CD4-positive, alpha-beta T cell treated with Interferon alpha-2 for 1 hour (primary cell): ENCODE measurements at regions not wholly inside any gene's neighbourhood (a gene's known extent, or its start where the extent isn't known, plus 50 kb on each side); places are given as distances from the start of the nearest gene placed in this dataset.

Experiments
- DNase-seq, 2 donors: peaks; one replicate each; pipeline ENCODE4 v3.0.0-alpha.2; 2020 to 2022

DNA sequence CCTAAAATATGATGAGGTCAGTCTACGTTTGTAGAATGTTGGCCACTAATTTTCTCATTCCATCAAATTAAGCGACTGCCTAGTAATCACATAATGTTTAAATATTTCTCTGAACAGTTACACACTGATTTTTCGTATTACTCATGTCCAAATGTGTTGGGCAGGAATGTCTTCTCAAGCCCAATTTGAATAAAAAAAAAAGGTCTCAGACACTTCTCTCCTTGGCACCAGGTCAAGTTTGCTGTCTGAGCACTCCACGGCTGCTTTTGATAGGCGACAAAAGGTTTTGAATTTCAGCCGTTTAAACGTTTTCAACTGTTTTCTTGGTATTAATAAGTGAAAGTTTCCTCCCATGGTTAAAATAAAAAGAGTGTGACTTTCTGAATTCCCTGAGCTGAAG, 542.1 kb downstream of the IRX1 start:
- no peak for DNase-seq

- DNase-seq = no peak
These were observed 547.2 kb downstream of the IRX1 start for GRCh38 chr5:4142842-4143241.

- DNase-seq = no peak
These were observed 548.9 kb downstream of the IRX1 start for GRCh38 chr5:4144411-4145007.

- DNase-seq = no peak
These were observed 549.9 kb downstream of the IRX1 start for GRCh38 chr5:4145511-4145910.

GRCh38 chr5:4148009-4148408, 552.4 kb downstream of the IRX1 start:
- DNase-seq = no peak

DNA sequence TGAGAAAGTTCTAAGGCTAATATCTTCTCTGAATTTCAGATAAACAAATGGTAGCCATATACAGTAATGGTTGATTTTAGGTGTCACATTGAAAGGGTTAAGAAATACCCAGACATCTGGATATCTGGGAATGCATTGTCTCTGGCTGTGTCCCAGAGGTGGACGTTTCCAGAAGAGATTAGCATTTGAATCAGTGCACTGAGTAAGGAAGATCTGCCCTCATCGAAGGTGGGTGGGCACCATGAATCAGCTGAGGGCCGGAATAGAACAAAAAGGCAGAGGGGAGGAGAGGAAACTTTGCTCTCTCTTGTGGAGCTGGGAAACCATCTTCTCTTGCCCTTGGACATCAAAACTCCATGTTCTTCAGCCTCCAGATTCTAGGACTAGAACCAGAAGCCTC, 554.4 kb downstream of the IRX1 start:
- no peak for DNase-seq

GRCh38 chr5:4156153-4156552, 560.5 kb downstream of the IRX1 start:
- no peak for DNase-seq

DNA sequence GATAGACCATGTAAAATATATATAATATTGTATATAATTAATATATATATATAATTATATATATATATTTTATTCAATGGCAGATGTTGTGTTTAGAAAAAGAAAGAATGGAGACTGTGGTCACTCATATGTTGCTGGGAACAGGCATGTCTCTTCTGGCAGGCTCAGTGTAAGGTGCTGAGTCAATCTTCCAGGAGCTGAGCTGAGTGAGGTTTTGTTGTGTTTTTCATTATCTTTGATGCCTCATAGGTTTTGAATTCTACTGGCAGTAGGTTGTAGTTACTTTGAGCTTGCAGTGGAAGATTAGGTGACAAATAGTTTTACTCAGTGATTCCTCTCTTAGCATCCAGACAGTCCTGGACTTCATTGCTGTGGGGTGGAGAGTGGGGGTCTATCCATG, 561.3 kb downstream of the IRX1 start:
- DNase-seq = no peak

DNA sequence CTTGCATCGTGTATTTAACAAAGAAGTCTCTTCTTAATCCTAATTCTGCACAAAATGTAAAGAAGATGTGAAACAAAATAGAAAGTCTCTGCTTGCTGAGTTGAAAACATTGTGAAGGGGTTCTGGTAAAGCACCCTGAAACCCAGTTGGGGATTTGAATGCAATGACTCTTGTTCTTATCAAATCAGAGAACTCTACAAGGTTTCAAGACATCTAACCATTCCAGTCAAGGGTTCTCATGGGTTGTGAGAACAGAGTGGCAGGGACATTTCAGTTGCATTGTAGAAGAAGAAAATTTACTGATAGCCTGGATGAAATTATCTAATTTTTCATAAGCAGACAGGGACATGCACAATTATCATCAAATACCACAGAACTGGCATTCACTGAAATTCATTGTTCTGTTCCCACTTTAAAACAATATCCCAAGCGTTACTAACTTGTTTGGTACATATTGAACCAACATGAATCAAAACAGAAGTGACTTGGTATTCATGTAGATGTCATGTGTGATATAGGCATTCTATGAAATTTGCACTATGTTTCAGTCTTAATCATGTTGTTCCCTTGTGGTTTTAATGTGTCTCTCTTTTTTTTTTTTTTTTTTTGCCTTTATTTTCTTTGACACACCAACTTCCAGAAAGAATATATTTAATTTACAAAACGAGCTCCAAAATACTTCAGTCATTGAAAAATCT, 563.3 kb downstream of the IRX1 start:
- DNase-seq = no peak

DNA sequence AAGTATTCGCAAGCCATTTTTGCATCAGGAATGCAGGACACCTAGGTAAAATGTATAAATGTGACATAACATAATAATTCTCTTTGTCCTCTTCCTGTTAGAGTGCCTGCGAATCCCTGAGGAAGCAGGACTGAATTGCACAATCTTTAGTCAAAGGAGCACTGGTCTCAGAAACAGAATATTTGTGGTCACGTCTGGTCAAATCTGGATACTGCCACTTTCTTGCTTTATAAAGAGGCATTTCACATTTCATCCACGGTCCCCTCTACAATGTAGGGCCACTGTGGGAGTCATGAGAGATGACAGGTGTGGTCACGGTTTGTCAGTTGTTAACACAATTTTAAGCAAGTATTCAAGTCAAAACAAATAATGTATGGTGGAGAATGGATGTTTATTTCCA, 564.0 kb downstream of the IRX1 start:
- no peak for DNase-seq

- no peak for DNase-seq
These were observed 568.5 kb downstream of the IRX1 start for GRCh38 chr5:4164167-4164566.

- no peak for DNase-seq
These were observed 585.1 kb downstream of the IRX1 start for GRCh38 chr5:4180703-4181102.

- no peak for DNase-seq
These were observed 586.5 kb downstream of the IRX1 start for GRCh38 chr5:4182144-4182543.

GRCh38 chr5:4185127-4185526, 589.5 kb downstream of the IRX1 start:
- DNase-seq = no peak

- DNase-seq = no peak
These were observed 593.1 kb downstream of the IRX1 start for GRCh38 chr5:4188704-4189103.

- no peak for DNase-seq
These were observed 593.7 kb downstream of the IRX1 start for GRCh38 chr5:4189317-4189716.

DNA sequence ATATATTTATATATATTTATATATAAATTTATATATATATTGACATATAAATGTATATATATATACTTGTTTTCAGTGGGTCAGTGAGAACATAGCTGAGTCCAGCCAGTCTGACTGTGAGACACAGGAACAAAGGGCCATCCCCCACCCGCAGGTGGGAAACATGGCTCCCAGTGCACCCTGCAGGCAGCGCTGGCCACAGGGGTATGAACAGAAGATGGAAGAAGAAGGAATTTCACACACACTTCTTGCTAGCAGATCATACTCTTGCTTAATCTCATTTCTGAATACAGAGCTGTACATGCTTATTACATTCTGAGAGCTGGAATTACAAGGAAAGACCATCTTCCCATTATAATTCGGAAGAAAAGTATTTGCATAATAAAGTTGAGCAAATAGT, 595.4 kb downstream of the IRX1 start:
- DNase-seq = no peak

GRCh38 chr5:4191703-4192102, 596.1 kb downstream of the IRX1 start:
- no peak for DNase-seq

- DNase-seq = no peak
These were observed 596.5 kb downstream of the IRX1 start for GRCh38 chr5:4192111-4192510.

GRCh38 chr5:4196744-4197143, 601.1 kb downstream of the IRX1 start:
- DNase-seq = no peak

DNA sequence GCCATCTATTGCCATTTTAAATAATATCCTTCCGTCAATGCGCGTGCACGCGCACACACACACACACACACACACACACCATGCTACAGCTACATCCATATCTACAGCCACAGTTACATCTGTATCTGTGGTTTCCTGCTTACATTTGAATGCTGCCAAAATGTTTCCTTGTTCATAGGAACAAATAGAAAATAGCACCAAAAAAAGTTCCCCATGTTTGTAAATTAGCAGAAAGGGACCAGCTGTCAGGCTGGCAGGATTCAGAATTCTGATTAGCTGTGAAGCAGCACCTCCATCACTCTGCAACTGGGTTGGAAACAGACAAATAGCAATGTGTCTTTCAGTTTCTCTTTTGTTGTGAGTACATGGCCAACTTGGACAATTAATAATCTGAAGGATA, 601.5 kb downstream of the IRX1 start:
- DNase-seq = no peak

DNA sequence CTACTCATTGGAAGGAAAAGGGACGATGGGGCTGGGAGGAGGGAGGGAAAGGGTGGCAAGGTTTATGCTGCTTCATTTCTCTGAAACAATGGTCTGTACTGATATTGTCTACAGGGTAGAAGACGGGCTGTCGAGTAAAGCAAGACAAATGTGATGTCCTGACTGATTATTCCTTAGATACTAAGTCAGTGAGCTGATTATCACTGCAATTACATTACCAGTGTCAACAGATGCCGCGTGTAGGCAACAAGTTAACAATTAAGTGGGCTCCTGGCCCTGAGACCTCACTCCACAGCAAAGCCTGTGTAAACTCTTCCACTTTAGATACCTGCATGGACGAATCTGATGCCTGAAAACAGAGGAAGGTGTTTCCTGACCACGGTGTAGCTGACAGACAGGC, 602.8 kb downstream of the IRX1 start:
- DNase-seq = no peak

DNA sequence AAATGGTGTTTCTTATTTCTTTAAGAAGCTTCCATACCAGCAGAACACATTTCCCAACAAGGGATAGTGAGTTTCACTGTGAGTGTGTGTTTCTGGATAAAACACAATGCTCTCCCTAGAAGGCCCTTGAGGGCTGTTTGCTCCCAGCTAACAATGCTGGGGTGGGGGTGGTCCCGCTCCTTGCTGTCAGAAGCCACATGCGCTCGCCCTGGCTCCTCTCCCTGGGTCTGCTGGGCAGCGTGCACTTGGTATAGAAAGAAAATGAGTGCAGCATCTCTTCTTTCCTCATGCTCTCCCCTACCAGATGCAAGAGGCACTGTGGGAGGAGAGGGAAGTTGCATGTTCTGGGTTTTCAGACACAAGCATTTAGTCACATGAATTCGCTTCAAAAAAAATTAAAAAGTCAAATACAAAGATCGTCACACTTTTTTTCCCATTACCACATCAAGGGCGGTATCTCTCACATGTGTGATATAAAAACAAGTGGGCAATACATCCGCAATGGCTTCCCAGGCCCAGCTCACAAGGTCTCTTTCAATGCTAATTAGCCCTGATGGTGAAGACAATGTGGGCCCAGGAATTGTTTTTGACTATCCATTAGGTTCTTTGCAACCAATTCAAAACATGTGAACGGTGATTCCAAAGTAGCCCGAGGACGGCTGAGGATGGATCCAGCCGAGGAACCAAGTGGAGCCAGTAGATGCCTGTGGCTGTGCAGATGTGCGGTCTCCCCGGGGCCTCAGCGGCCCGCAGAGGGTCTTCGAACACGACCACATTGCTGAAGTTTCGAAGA, 603.6 kb downstream of the IRX1 start:
- no peak for DNase-seq

- no peak for DNase-seq
These were observed 607.5 kb downstream of the IRX1 start for GRCh38 chr5:4203146-4203545.
